Hepatocyte (in vitro differentiated cells): ENCODE measurements at regions not wholly inside any gene's neighbourhood (a gene's known extent, or its start where the extent isn't known, plus 50 kb on each side); places are given as distances from the start of the nearest gene placed in this dataset.

Experiments used
- EZH2 ChIP-seq: fragments of 200-600 bp; sonication (generic); IDR thresholded peaks from 2 replicates; pipeline ENCODE4 v1.6.1; 2016; ENCODE audit warnings: antibody characterized with exemption, mild to moderate bottlenecking, borderline replicate concordance
- TF ChIP-seq, protein P1 (sequence below): fragments of 200-600 bp; sonication (generic); IDR thresholded peaks from 2 replicates; pipeline ENCODE4 v1.5.1; 2016; ENCODE audit warnings: antibody characterized with exemption, mild to moderate bottlenecking; ENCODE audit not compliant: poor library complexity

DNA sequence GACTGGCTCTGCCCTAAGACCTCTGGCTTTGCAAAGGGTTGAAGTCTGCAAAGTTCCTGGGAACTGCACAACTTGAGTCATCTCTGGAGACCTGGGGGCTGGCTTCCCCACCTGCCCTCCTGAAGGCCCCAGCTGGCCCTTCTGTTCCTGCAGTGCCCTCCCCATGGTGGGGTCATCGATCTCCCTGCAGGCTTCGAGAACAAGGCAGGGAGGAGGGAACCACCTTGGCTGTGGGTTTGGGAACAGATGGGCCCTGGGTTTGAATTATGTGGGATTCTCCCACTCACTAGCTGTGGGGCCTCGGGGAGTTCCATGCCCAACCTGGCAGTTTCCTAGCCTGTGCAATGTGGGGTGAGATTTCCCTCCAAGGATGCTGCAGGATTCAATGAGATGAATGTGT is 310.2 kb downstream of the PTPRU start:
- TF ChIP-seq, protein P1, sequence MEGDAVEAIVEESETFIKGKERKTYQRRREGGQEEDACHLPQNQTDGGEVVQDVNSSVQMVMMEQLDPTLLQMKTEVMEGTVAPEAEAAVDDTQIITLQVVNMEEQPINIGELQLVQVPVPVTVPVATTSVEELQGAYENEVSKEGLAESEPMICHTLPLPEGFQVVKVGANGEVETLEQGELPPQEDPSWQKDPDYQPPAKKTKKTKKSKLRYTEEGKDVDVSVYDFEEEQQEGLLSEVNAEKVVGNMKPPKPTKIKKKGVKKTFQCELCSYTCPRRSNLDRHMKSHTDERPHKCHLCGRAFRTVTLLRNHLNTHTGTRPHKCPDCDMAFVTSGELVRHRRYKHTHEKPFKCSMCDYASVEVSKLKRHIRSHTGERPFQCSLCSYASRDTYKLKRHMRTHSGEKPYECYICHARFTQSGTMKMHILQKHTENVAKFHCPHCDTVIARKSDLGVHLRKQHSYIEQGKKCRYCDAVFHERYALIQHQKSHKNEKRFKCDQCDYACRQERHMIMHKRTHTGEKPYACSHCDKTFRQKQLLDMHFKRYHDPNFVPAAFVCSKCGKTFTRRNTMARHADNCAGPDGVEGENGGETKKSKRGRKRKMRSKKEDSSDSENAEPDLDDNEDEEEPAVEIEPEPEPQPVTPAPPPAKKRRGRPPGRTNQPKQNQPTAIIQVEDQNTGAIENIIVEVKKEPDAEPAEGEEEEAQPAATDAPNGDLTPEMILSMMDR = no peak
- no peak for TF ChIP-seq EZH2
